OCI-LY3 (cell line): ENCODE measurements at regions not wholly inside any gene's neighbourhood (a gene's known extent, or its start where the extent isn't known, plus 50 kb on each side); places are given as distances from the start of the nearest gene placed in this dataset.

Source experiments
- H2AFZ ChIP-seq: fragments of 200-600, 300-600 bp; shearing (Covaris generic); 2 replicates; pipeline ENCODE4 v1.6.0; 2014; ENCODE audit warnings: antibody characterized with exemption, low read depth, low read length
- H3K27ac ChIP-seq: fragments of 200-600, 300-600 bp; sonication (generic); 2 replicates; pipeline ENCODE4 v1.5.1; 2014; ENCODE audit warnings: mild to moderate bottlenecking, low read length, moderate library complexity, mixed read lengths
- H3K27me3 ChIP-seq: fragments of 200-600, 300-600 bp; sonication (generic); 2 replicates; pipeline ENCODE4 v1.6.1; 2014; ENCODE audit warnings: low read depth, low read length, mixed read lengths
- H3K36me3 ChIP-seq: fragments of 200-600, 300-600 bp; sonication (generic); replicated peaks from 2 replicates; pipeline ENCODE3; 2014; ENCODE audit warnings: low read depth, low read length, mixed read lengths
- H3K4me1 ChIP-seq: fragments of 300-600, 200-600 bp; sonication (generic); 2 replicates; pipeline ENCODE4 v1.6.1; 2014; ENCODE audit warnings: low read length, mixed read lengths
- H3K4me2 ChIP-seq: fragments of 200-600, 300-600 bp; sonication (generic); 2 replicates; pipeline ENCODE4 v1.6.1; 2014; ENCODE audit warnings: low read length, mixed read lengths
- H3K4me3 ChIP-seq: fragments of 300-600, 200-600 bp; sonication (generic); 2 replicates; pipeline ENCODE4 v1.5.1; 2014; ENCODE audit warnings: antibody characterized with exemption, mild to moderate bottlenecking, low read length, moderate library complexity
- H3K79me2 ChIP-seq: fragments of 300-600, 200-600 bp; shearing (Covaris generic); 2 replicates; pipeline ENCODE4 v1.6.1; 2014; ENCODE audit warnings: mild to moderate bottlenecking, low read length, mixed read lengths
- H3K9ac ChIP-seq: fragments of 300-600, 200-600 bp; shearing (Covaris generic); 2 replicates; pipeline ENCODE4 v1.6.0; 2014; ENCODE audit warnings: mild to moderate bottlenecking, low read length, moderate library complexity
- H3K9me3 ChIP-seq: fragments of 200-600, 300-600 bp; shearing (Covaris generic); 2 replicates; pipeline ENCODE4 v1.6.1; 2014; ENCODE audit warnings: low read length, mixed read lengths; ENCODE audit not compliant: insufficient read depth
- H4K20me1 ChIP-seq: fragments of 200-600, 300-600 bp; sonication (generic); 2 replicates; pipeline ENCODE4 v1.6.1; 2016; ENCODE audit warnings: low read length, mixed read lengths; ENCODE audit not compliant: insufficient read depth
- EZH2phosphoT487 ChIP-seq: fragments of 200-600 bp; shearing (Covaris generic); IDR thresholded peaks from 2 replicates; pipeline ENCODE4 v1.6.1; 2018; ENCODE audit warnings: antibody characterized with exemption, mixed run types, low read depth
- TF ChIP-seq, protein P1 (sequence below): fragments of 200-600, 300-600 bp; sonication (generic); IDR thresholded peaks from 2 replicates; pipeline ENCODE4 v1.5.1; 2014; ENCODE audit warnings: antibody characterized with exemption, low read length, low read depth

- H2AFZ ChIP-seq = no peak overlapping the region
- no peaks in the 10 kb centered on the region for H3K27me3 ChIP-seq
- no peak overlapping the region for H3K4me2 ChIP-seq
- H3K4me1 ChIP-seq = no peaks in the 10 kb centered on the region
- H3K4me3 ChIP-seq = no peak overlapping the region
- no peaks in the 10 kb centered on the region for H3K9me3 ChIP-seq
- H3K9ac ChIP-seq = no peak overlapping the region
- no peaks in the 10 kb centered on the region for H3K36me3 ChIP-seq
- H3K27ac ChIP-seq = no peak overlapping the region
- no peak for TF ChIP-seq EZH2phosphoT487
- TF ChIP-seq, protein P1, sequence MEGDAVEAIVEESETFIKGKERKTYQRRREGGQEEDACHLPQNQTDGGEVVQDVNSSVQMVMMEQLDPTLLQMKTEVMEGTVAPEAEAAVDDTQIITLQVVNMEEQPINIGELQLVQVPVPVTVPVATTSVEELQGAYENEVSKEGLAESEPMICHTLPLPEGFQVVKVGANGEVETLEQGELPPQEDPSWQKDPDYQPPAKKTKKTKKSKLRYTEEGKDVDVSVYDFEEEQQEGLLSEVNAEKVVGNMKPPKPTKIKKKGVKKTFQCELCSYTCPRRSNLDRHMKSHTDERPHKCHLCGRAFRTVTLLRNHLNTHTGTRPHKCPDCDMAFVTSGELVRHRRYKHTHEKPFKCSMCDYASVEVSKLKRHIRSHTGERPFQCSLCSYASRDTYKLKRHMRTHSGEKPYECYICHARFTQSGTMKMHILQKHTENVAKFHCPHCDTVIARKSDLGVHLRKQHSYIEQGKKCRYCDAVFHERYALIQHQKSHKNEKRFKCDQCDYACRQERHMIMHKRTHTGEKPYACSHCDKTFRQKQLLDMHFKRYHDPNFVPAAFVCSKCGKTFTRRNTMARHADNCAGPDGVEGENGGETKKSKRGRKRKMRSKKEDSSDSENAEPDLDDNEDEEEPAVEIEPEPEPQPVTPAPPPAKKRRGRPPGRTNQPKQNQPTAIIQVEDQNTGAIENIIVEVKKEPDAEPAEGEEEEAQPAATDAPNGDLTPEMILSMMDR = no peak
- H4K20me1 ChIP-seq = no peaks in the 10 kb centered on the region
- no peaks in the 10 kb centered on the region for H3K79me2 ChIP-seq
Measured at GRCh38 chr3:104687362-104687761, 679.3 kb upstream of the ALCAM start.

DNA sequence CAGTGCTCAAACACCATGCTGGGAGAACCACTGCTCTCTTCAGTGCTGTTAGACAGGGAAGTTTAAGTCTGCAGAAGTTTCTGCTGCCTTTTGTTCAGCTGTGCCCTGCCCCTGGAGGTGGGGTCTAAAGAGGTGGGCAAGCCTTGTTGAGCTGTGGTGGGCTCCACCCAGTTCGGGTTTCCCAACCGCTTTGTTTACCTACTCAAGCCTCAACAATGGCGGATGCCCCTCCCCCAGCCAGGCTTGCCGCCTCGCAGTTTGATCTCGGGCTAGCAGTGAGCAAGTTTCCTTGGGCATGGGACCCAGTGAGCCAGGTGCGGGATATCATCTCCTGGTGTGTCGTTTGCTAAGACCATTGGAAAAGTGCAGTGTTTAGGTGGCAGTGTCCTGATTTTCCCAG, 670.2 kb upstream of the ALCAM start:
- H3K4me1 ChIP-seq = no peaks in the 10 kb centered on the region
- H3K9me3 ChIP-seq = no peaks in the 10 kb centered on the region
- no peaks in the 10 kb centered on the region for H3K27me3 ChIP-seq
- H3K27ac ChIP-seq = no peak overlapping the region
- no peak for TF ChIP-seq EZH2phosphoT487
- TF ChIP-seq, protein P1 = no peak
- no peaks in the 10 kb centered on the region for H3K79me2 ChIP-seq
- H2AFZ ChIP-seq = no peak overlapping the region
- no peak overlapping the region for H3K9ac ChIP-seq
- no peaks in the 10 kb centered on the region for H4K20me1 ChIP-seq
- no peak overlapping the region for H3K4me2 ChIP-seq
- no peak overlapping the region for H3K4me3 ChIP-seq
- no peaks in the 10 kb centered on the region for H3K36me3 ChIP-seq

DNA sequence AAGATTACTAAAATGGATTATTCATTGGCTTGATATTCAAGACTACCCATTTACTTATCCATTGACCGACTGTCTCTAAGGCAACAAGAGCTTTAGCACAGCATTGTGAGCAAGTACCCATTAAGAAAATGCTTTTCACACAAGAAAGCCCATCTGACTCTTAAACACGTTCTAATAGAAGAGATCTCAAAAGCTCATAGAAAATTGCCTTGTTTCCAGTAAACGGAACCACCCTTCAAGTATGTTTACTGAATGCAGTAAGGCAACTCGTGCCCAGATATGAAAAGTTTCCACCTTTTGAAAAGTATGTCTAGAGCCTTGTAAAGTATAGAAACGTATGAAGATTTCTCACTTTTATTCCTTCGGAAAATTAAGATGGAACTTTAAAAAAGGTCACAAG, 655.3 kb upstream of the ALCAM start:
- Histone ChIP-seq H2AFZ (no peak overlapping the region), H3K4me3 (no peak overlapping the region), H3K36me3 (no peaks in the 10 kb centered on the region), H4K20me1 (no peaks in the 10 kb centered on the region), H3K4me1 (peaks cover under 1% of the 10 kb centered on the region; the same call in 1 of the 2 replicates), H3K79me2 (no peaks in the 10 kb centered on the region), H3K4me2 (no peak overlapping the region), H3K9ac (no peak overlapping the region), H3K9me3 (no peaks in the 10 kb centered on the region), H3K27me3 (no peaks in the 10 kb centered on the region), H3K27ac (no peak overlapping the region)
- TF ChIP-seq, protein P1 = no peak
- no peak for TF ChIP-seq EZH2phosphoT487

GRCh38 chr3:104715972-104716371, 650.7 kb upstream of the ALCAM start:
- H3K4me1 ChIP-seq = peaks cover 33% of the 10 kb centered on the region
- TF ChIP-seq EZH2phosphoT487 = no peak
- TF ChIP-seq, protein P1 = no peak
- no peak overlapping the region for H3K4me2 ChIP-seq
- H3K9ac ChIP-seq = no peak overlapping the region
- no peak overlapping the region for H3K27ac ChIP-seq
- no peaks in the 10 kb centered on the region for H3K79me2 ChIP-seq
- H2AFZ ChIP-seq = no peak overlapping the region
- no peak overlapping the region for H3K4me3 ChIP-seq
- no peaks in the 10 kb centered on the region for H3K27me3 ChIP-seq
- H3K9me3 ChIP-seq = no peaks in the 10 kb centered on the region
- no peaks in the 10 kb centered on the region for H3K36me3 ChIP-seq
- H4K20me1 ChIP-seq = no peaks in the 10 kb centered on the region
